HFFc6 (cell line): ENCODE measurements at regions not wholly inside any gene's neighbourhood (a gene's known extent, or its start where the extent isn't known, plus 50 kb on each side); places are given as distances from the start of the nearest gene placed in this dataset.

Experiments
- DNase-seq: peaks from one replicate; pipeline ENCODE4 v3.0.0-alpha.2; 2018
- H3K27ac Mint-ChIP-seq: 2 replicates; pipeline ENCODE4 v1.8.0; 2020; ENCODE audit warnings: mild to moderate bottlenecking, mixed read lengths
- H3K27me3 Mint-ChIP-seq: 2 replicates; pipeline ENCODE4 v1.8.0; 2021; ENCODE audit warnings: mild to moderate bottlenecking, moderate library complexity, mixed read lengths; ENCODE audit not compliant: insufficient read depth
- H3K36me3 Mint-ChIP-seq: 2 replicates; pipeline ENCODE4 v1.8.0; 2021; ENCODE audit warnings: low read depth, mixed read lengths
- H3K4me1 Mint-ChIP-seq: 2 replicates; pipeline ENCODE4 v1.8.0; 2020; ENCODE audit warnings: low read depth, mixed read lengths
- H3K4me3 Mint-ChIP-seq: 2 replicates; pipeline ENCODE4 v1.8.0; 2020; ENCODE audit warnings: mild to moderate bottlenecking, moderate library complexity, mixed read lengths
- H3K9me3 Mint-ChIP-seq: 2 replicates; pipeline ENCODE4 v1.8.0; 2020; ENCODE audit warnings: mild to moderate bottlenecking, mixed read lengths
- TF ChIP-seq, protein P1 (sequence below): fragments of 200-600 bp; sonication (generic); IDR thresholded peaks from 2 replicates; pipeline ENCODE4 v1.5.0; 2021; ENCODE audit warnings: antibody characterized with exemption, mild to moderate bottlenecking

DNA sequence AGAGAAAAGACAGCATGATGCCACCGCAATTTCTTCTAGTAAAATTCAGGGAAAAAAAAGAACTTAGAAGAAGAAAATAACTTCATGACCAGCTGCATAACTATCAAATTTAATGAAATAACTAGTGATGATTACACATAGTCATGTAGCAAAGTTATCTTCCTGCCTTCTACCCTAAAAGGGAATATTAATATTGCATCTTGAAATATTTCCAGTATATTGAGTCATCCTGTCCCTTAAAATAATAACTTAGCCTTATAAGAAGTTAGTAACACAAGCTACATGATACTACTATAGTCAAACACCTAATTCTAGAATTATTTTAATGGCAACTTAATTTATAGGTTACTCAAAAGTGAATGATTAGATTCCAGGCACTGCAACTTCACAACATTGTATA, 289.2 kb downstream of the KLF12 start:
- Mint-ChIP-seq H3K9me3 (no peaks in the 10 kb centered on the region), H3K27me3 (no peaks in the 10 kb centered on the region; the same call in 1 of the 2 replicates)
- no peak for DNase-seq

GRCh38 chr13:73842626-73843025, 291.6 kb downstream of the KLF12 start:
- no peak overlapping the region for H3K27ac Mint-ChIP-seq
- H3K36me3 Mint-ChIP-seq = peaks cover 15% of the 10 kb centered on the region
- H3K27me3 Mint-ChIP-seq = no peaks in the 10 kb centered on the region; the same call in 1 of the 2 replicates
- no peak for DNase-seq
- no peak overlapping the region for H3K4me3 Mint-ChIP-seq
- peaks cover 22% of the 10 kb centered on the region for H3K4me1 Mint-ChIP-seq
- TF ChIP-seq, protein P1, sequence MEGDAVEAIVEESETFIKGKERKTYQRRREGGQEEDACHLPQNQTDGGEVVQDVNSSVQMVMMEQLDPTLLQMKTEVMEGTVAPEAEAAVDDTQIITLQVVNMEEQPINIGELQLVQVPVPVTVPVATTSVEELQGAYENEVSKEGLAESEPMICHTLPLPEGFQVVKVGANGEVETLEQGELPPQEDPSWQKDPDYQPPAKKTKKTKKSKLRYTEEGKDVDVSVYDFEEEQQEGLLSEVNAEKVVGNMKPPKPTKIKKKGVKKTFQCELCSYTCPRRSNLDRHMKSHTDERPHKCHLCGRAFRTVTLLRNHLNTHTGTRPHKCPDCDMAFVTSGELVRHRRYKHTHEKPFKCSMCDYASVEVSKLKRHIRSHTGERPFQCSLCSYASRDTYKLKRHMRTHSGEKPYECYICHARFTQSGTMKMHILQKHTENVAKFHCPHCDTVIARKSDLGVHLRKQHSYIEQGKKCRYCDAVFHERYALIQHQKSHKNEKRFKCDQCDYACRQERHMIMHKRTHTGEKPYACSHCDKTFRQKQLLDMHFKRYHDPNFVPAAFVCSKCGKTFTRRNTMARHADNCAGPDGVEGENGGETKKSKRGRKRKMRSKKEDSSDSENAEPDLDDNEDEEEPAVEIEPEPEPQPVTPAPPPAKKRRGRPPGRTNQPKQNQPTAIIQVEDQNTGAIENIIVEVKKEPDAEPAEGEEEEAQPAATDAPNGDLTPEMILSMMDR = no peak
- H3K9me3 Mint-ChIP-seq = no peaks in the 10 kb centered on the region

More for the DNA sequence above, 289.2 kb downstream of the KLF12 start:
- H3K4me1 Mint-ChIP-seq = peaks cover 31% of the 10 kb centered on the region
- TF ChIP-seq, protein P1 = no peak
- no peak overlapping the region for H3K27ac Mint-ChIP-seq
- peaks cover 15% of the 10 kb centered on the region for H3K36me3 Mint-ChIP-seq
- no peak overlapping the region for H3K4me3 Mint-ChIP-seq

DNA sequence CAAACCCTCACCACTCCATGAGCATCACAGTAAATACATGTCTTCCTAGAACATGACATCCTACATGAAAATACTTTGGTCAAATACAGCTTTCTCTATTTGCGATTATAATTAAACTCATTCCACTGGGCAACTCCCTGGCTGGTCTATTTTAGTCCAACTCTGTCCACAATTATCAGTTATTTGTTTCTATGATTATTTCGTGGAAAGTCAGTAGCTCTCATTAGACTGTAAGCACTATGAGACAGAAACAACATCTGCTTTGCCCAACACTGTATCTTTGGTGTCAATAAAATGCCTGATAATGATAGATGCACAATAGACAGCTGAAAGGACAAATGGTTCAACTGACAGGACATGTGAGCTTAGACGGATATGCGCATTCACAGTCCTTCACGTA, 292.0 kb downstream of the KLF12 start:
- TF ChIP-seq, protein P1 = no peak
- Mint-ChIP-seq H3K27ac (no peak overlapping the region), H3K27me3 (no peaks in the 10 kb centered on the region; the same call in 1 of the 2 replicates), H3K36me3 (peaks cover 15% of the 10 kb centered on the region), H3K4me1 (peaks cover 22% of the 10 kb centered on the region), H3K9me3 (no peaks in the 10 kb centered on the region), H3K4me3 (no peak overlapping the region)
- DNase-seq = no peak

DNA sequence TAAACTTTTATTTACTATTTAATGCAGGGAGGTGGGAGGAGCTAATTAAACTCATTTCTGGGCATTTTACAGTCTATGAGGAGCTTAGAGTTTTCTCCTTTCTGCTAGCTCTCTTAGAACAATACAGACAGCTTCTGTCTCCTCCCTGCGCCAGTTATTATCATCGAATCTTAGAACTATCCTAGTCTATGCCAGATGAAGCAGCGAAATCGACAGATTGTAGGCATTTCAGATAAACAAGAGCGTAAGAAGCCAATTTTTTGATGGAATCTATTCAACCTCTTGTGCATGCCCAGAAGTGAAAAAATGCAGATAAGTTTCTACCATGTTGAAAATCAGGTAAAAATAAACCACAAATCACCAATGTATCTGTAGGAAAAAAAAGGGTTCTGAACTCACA, 297.1 kb downstream of the KLF12 start:
- DNase-seq = no peak
- TF ChIP-seq, protein P1 = no peak
- Mint-ChIP-seq H3K36me3 (no peaks in the 10 kb centered on the region), H3K4me1 (peaks cover 4% of the 10 kb centered on the region), H3K4me3 (no peak overlapping the region), H3K27me3 (no peaks in the 10 kb centered on the region; the same call in 1 of the 2 replicates), H3K27ac (no peak overlapping the region), H3K9me3 (no peaks in the 10 kb centered on the region)

DNA sequence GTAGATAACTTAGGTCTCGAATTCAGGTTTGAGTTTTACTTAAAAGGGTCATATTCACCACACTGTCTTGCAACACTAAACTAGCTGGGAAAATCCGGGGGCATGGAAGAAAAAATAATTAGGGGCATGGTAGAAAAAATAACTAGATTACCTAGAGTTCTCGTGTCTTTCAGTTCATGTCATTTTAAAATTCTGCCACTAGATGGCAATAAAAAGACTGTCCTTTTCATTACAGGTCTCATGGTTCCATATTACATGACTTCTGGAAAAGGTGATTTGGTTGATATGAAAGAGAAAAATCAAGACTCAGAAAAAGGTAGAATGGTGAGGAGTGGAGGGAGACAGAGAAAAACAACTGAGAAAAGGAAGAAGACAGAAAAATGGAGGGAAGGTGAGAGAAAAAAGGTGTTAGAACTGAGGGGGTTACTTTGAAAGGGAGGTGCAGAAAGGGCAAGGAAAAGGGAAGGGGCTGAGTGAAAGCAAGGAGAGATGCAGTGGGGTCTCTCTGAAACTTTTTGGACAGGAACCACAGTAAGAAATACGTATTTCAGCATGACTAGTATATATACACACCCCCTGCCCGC, 299.0 kb downstream of the KLF12 start:
- TF ChIP-seq, protein P1 = peak; percentile 88
- Mint-ChIP-seq H3K4me3 (no peak overlapping the region), H3K36me3 (no peaks in the 10 kb centered on the region), H3K27ac (no peak overlapping the region), H3K27me3 (no peaks in the 10 kb centered on the region; the same call in 1 of the 2 replicates), H3K9me3 (no peaks in the 10 kb centered on the region), H3K4me1 (peaks cover 8% of the 10 kb centered on the region)
- DNase-seq = peak; percentile 47
